ENCODE measurements at regions not wholly inside any gene's neighbourhood (a gene's known extent, or its start where the extent isn't known, plus 50 kb on each side); places are given as distances from the start of the nearest gene placed in this dataset.

DNA sequence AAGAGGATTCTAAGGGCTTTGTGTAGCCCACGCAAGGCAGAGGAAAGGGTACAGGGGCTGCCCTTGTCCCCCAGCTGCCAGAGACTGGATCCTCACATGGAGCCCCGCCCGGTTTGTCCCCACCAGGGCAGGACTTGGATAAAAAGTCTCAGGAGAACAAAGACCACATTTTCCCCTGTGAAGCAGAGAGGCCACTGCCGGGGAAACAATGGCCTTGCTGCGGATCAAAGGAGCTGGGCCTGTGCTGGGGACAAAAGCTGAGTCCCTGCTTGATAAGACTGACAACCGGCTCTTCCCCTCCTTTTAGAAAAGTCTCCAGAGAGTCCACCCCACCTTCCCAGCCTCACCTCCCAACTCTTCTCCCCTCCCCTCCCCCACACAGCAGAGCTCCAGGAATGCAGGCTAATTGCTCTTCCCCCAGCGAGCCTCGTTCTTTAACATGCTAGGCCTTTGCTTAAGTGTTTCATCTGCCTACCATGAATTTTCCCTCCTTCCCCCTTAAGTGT lies 142.4 kb downstream of the PLPP3 start (continued):
- TF ChIP-seq, protein P1, sequence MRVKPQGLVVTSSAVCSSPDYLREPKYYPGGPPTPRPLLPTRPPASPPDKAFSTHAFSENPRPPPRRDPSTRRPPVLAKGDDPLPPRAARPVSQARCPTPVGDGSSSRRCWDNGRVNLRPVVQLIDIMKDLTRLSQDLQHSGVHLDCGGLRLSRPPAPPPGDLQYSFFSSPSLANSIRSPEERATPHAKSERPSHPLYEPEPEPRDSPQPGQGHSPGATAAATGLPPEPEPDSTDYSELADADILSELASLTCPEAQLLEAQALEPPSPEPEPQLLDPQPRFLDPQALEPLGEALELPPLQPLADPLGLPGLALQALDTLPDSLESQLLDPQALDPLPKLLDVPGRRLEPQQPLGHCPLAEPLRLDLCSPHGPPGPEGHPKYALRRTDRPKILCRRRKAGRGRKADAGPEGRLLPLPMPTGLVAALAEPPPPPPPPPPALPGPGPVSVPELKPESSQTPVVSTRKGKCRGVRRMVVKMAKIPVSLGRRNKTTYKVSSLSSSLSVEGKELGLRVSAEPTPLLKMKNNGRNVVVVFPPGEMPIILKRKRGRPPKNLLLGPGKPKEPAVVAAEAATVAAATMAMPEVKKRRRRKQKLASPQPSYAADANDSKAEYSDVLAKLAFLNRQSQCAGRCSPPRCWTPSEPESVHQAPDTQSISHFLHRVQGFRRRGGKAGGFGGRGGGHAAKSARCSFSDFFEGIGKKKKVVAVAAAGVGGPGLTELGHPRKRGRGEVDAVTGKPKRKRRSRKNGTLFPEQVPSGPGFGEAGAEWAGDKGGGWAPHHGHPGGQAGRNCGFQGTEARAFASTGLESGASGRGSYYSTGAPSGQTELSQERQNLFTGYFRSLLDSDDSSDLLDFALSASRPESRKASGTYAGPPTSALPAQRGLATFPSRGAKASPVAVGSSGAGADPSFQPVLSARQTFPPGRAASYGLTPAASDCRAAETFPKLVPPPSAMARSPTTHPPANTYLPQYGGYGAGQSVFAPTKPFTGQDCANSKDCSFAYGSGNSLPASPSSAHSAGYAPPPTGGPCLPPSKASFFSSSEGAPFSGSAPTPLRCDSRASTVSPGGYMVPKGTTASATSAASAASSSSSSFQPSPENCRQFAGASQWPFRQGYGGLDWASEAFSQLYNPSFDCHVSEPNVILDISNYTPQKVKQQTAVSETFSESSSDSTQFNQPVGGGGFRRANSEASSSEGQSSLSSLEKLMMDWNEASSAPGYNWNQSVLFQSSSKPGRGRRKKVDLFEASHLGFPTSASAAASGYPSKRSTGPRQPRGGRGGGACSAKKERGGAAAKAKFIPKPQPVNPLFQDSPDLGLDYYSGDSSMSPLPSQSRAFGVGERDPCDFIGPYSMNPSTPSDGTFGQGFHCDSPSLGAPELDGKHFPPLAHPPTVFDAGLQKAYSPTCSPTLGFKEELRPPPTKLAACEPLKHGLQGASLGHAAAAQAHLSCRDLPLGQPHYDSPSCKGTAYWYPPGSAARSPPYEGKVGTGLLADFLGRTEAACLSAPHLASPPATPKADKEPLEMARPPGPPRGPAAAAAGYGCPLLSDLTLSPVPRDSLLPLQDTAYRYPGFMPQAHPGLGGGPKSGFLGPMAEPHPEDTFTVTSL (CRISPR knock-in tag; IDR thresholded peaks at IDR 0.05; ENCODE audit: borderline replicate concordance), result peak; percentile 25; the same call in 1 of the 2 replicates
- TF ChIP-seq, protein P2, sequence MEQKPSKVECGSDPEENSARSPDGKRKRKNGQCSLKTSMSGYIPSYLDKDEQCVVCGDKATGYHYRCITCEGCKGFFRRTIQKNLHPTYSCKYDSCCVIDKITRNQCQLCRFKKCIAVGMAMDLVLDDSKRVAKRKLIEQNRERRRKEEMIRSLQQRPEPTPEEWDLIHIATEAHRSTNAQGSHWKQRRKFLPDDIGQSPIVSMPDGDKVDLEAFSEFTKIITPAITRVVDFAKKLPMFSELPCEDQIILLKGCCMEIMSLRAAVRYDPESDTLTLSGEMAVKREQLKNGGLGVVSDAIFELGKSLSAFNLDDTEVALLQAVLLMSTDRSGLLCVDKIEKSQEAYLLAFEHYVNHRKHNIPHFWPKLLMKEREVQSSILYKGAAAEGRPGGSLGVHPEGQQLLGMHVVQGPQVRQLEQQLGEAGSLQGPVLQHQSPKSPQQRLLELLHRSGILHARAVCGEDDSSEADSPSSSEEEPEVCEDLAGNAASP (CRISPR knock-in tag; IDR thresholded peaks at IDR 0.05; ENCODE audit: borderline replicate concordance), result peak; percentile 37; the same call in 1 of the 2 replicates
- TF ChIP-seq ZNF749 (CRISPR knock-in tag; IDR thresholded peaks at IDR 0.05; ENCODE audit: borderline replicate concordance) (no peak), POLR2AphosphoS2 (IDR thresholded peaks at IDR 0.05; ENCODE audit: low read depth, low read length) (no peak), POLR2AphosphoS5 (IDR thresholded peaks at IDR 0.05; ENCODE audit: low read depth, low read length) (peak; percentile 42; the same call in 1 of the 2 replicates), SMC3 (IDR thresholded peaks at IDR 0.05; ENCODE audit: low read length) (peak; percentile 13; the same call in 1 of the 2 replicates), JARID2 (CRISPR knock-in tag; IDR thresholded peaks at IDR 0.05; ENCODE audit: insufficient replicate concordance) (no peak), KDM6A (CRISPR knock-in tag; IDR thresholded peaks at IDR 0.05; ENCODE audit: low read depth) (peak; percentile 53; the same call in 1 of the 2 replicates), ONECUT2 (CRISPR knock-in tag; IDR thresholded peaks at IDR 0.05) (no peak), ZBTB7B (CRISPR knock-in tag; IDR thresholded peaks at IDR 0.05) (peak; percentile 92), NR2F6 (IDR thresholded peaks at IDR 0.05) (no peak), NR2F6 (CRISPR knock-in tag; IDR thresholded peaks at IDR 0.05) (peak; percentile 57), ZSCAN12 (CRISPR knock-in tag; IDR thresholded peaks at IDR 0.05) (no peak), GPN1 (CRISPR knock-in tag; IDR thresholded peaks at IDR 0.05; ENCODE audit: borderline replicate concordance) (no peak), HHEX (CRISPR knock-in tag; IDR thresholded peaks at IDR 0.05) (no peak), NFIC (IDR thresholded peaks at IDR 0.05; ENCODE audit: low read length) (no peak), ZSCAN21 (CRISPR knock-in tag; IDR thresholded peaks at IDR 0.05; ENCODE audit: borderline replicate concordance) (no peak)
- TF ChIP-seq, protein P3, sequence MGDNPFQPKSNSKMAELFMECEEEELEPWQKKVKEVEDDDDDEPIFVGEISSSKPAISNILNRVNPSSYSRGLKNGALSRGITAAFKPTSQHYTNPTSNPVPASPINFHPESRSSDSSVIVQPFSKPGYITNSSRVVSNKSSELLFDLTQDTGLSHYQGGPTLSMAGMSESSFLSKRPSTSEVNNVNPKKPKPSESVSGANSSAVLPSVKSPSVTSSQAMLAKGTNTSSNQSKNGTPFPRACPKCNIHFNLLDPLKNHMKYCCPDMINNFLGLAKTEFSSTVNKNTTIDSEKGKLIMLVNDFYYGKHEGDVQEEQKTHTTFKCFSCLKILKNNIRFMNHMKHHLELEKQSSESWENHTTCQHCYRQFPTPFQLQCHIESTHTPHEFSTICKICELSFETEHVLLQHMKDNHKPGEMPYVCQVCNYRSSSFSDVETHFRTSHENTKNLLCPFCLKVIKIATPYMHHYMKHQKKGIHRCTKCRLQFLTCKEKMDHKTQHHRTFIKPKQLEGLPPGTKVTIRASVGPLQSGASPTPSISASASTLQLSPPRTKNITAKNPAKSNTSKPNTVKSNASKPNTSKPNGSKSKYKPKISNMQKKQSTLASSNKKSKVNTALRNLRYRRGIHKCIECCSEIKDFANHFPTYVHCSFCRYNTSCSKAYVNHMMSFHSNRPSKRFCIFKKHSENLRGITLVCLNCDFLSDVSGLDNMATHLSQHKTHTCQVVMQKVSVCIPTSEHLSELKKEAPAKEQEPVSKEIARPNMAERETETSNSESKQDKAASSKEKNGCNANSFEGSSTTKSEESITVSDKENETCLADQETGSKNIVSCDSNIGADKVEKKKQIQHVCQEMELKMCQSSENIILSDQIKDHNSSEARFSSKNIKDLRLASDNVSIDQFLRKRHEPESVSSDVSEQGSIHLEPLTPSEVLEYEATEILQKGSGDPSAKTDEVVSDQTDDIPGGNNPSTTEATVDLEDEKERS (CRISPR knock-in tag; IDR thresholded peaks at IDR 0.05), result no peak
- TF ChIP-seq, protein P4, sequence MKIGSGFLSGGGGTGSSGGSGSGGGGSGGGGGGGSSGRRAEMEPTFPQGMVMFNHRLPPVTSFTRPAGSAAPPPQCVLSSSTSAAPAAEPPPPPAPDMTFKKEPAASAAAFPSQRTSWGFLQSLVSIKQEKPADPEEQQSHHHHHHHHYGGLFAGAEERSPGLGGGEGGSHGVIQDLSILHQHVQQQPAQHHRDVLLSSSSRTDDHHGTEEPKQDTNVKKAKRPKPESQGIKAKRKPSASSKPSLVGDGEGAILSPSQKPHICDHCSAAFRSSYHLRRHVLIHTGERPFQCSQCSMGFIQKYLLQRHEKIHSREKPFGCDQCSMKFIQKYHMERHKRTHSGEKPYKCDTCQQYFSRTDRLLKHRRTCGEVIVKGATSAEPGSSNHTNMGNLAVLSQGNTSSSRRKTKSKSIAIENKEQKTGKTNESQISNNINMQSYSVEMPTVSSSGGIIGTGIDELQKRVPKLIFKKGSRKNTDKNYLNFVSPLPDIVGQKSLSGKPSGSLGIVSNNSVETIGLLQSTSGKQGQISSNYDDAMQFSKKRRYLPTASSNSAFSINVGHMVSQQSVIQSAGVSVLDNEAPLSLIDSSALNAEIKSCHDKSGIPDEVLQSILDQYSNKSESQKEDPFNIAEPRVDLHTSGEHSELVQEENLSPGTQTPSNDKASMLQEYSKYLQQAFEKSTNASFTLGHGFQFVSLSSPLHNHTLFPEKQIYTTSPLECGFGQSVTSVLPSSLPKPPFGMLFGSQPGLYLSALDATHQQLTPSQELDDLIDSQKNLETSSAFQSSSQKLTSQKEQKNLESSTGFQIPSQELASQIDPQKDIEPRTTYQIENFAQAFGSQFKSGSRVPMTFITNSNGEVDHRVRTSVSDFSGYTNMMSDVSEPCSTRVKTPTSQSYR (CRISPR knock-in tag; IDR thresholded peaks at IDR 0.05; ENCODE audit: borderline replicate concordance), result peak; percentile 89
